GM20431 (cell line): ENCODE measurements at regions not wholly inside any gene's neighbourhood (a gene's known extent, or its start where the extent isn't known, plus 50 kb on each side); places are given as distances from the start of the nearest gene placed in this dataset.
"Not testable (repeated sequence)": the region's sequence is repeated elsewhere in the genome, so short reads cannot be mapped to it uniquely, and the experiment has no call there.

ENCODE experiments used
- in situ Hi-C: fragments of 300-500 bp; cut with MseI, MboI; formaldehyde crosslinking; loops from one replicate; pipeline ENCODE4 v1.15.0; 2020; ENCODE audit warnings: low sequenced_read_pairs; ENCODE audit not compliant: unreplicated experiment

DNA sequence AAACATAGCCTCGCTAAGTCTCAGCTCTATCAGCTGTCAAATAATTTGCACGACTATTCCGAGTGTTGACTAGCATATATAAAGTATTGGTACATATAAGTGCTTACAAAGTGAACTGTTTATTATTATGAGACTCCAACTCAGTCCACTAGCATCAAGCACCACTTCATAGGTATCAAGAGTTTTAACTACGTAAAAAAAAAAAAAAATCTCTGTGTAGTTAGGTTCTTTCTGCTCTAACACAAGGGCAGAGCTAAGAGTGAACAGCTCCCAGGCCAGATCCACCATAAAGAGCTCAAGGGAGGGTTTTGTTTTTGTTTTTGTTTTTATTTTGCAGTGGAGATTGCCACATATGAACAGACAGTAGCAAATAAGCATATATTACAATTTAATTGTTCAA is 309.8 kb upstream of the SGK1 start:
- in situ Hi-C loops: no loop called here

DNA sequence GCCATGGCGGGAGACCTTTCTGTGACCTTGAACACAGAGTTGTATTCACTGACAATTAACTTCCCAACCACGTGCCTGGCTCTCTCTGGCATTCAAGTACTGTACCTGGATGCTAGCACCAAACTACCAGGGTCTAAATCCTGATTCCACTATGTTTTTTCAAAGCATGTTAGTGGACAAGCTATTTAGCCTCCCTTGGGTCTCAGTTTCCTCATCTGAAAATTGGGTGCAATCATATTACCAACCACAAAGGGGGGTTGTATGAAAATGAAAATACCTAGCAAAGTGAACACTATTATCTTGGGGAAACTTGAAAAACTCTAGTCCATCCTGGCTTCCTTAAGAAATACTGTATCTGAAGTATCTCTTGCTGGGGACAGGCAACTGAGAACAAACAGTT is 308.7 kb upstream of the SGK1 start:
- in situ Hi-C loops: no loop called here

DNA sequence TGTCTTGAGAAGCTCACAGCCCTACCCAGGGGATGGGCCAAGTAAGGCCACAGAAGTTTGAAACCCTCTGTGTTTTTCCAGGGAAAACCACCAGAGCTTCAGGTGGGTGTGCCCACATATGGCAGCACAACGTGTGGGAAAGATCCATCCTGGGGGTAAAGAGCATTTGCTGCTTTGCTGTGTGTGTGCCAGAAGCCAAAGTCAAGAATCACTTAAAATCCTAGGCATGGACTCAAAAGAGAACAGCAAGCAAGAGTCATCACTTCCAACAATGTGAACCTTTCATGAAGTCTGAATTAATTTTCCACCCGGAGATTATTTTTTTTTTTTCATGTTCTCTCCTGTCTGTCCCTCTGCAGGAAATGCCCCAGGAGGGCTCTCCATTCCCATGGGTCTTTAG is 308.2 kb upstream of the SGK1 start:
- in situ Hi-C loops: no loop called here

DNA sequence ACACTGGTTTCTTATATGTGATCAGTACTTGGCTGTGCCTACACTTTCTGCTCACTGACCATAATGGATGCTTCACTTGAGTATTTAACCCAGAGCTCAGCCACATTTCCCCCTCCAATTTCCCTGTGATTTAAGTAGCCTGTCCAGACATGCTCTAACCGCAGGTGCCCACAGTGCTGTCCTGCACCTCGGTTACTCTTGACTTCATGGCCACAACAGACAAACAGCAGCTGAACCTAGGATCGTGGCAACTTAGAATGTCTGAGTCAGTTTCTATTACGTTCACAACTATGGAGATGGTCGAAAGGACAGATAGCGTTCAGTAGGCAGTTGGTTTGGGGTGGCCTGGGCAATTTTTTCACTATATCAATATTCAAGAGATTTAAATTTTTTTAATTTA is 306.9 kb upstream of the SGK1 start:
- in situ Hi-C loops: no loop called here

DNA sequence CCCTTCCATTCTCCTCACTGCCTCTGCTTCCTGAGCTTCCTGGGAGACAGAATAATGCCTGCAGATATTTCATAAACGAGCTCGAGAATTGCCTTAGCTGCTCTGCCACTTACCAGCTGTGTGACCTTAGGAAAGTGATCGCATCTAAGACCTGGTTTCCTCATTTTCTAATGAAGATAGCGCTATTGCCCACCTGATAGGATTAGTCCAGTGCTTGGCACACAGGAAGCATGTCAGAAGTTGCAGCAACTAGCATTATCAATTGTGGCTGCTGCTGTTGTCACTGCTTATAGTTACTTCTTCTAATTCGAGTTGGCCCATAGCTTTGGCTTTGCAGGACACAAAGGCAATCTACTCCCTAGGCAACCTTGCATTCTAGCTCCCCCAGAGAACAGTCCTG is 305.5 kb upstream of the SGK1 start:
- in situ Hi-C loops: no loop called here

DNA sequence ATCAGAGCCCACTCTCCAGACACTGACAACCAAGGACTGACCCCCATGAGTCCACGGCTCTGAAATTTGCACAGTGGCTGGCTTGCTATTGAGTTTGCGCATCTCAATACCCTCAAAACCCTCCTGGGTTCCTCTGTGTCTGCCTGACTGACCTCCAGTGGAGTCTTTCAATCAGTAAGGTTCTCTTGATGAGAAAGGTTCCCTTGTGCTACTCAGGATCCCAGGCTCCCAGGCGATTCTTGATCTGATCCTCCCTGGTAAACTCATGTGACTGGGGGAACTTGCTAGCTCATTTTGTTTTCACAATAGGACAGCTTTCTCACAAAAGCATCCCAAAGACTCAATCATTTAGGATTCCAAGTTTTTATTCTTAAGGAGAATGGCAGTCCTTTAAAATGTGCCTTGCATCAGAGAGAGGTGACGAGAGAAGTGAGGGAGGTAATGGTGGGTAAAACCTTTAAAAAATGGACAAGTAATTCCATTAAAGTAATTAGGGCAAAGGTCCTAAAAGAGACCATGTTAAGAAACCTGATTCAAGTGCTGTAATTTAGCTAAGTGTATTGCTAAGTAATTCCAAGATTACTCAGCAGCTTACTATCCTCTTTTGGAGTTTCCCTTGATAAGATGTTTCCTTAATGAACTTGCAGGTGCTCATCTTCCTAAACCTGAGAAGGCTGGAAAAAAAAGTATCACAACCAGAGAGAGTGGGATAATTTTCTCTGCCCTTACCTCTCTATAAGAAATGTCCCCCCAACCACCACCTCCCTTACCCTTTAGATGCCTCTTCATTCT is 304.7 kb upstream of the SGK1 start:
- in situ Hi-C loops: no loop called here

DNA sequence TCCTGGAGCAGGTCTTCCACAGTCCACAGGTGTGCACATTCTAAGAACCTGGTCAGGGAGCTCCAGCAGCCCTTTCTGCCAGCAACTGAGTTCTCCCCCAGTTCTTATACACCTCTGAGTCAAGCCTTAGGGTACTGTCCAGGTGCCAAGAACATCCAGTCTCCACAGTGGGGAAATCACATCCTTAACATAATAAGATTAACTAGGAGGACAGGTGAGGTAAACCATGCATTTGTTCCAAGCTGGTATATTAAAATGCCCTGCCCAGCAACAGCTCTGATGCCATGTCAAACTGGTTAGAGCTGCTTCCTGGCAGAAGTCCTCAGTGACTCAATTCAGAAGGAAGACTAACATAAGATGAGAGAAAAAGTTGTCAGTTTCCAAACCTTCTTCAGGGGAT is 303.9 kb upstream of the SGK1 start:
- in situ Hi-C loops: no loop called here

DNA sequence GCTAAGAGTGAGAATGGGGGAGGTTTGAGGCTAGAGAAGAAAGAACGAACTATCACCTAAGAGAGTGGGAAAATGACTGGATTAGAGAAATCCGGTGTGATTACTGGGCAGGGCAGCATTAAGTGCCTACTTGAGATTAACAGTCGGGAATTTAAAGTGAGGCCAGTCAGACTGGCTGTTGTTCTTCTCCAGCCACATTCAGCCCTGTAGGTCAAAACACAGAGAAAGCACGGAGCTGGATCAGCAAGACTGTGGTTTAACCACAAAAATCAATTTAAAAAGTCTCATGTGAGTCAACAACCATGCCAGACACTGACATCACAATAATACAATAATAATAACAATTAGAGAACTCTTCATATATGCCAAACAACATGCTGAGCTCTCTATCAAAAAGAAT is 301.9 kb upstream of the SGK1 start:
- in situ Hi-C loops: no loop called here

DNA sequence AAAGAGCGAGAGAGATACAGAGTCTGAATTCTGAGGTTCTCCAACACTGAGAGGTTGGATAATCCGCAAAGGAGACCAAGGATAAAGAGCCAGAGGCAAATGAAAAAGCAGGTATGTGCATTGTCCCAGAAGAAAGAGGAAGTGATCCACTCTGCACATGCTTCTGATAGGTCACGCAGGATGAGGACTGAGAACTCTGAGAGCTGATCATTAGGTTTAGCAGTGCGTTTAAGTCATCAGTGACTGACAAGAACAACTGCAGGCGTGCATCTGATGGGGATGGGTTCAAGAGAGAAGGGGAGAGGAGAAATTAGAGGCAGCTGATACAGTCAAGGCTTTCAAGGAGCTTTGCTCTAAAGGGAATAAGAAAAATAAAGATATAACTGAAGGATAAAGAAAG is 301.2 kb upstream of the SGK1 start:
- in situ Hi-C loops: no loop called here

DNA sequence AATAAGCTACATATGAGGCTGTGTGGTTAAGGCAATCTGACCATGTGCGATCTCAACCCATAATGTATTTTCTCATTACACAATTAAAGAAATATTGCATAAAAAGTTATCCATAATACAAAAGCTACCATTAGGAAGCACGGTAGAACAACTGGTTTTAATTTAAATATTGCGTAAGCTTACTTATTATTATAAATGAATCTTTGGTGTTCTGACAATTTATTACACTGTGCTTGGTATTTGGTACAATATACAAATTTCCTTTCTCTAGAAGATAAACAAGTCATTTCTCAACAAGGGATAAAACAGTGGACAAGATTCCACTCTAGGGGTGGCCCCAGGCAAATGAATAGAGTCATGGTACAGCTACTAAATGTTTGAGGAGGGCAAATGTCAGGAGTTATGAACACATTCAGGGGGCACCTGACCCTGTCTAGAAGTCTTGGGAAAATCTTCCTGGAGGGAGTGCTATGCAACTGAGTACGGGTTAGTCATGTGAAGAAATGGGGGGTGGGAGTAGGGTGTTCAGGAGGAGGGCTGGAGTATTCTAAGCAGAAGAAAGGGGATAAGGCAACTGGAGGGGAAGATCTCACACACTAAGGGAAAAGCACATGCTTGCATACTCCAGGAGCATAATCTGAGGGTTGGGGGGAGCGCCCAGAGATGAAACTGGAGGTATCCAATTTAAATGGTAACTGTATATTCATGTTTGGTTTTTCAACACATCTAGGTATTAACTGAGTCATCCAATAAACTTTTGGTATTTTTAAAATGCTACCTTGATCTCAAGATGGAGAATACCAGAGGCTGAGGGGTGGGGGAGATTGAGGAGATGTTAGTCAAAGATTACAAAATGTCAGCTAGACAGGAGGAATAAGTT is 296.9 kb upstream of the SGK1 start:
- in situ Hi-C loops: no loop called here

DNA sequence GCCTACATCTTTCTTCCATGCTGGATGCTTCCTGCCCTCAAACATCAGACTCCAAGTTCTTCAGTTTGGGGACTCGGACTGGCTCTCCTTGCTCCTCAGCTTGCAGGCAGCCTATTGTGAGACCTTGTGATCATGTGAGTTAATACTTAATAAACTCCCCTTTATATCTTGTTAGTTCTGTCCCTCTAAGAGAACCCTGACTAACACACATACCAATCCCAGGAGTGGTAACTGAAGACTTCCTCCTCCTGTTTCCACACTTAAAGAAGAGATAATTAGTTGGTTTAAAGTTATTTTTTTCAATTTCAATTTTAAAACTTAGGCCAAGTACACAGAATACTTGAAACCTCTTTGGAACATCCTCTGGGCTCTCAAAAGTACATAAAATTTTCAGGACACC is 294.2 kb upstream of the SGK1 start:
- in situ Hi-C loops: not testable (repeated sequence)

DNA sequence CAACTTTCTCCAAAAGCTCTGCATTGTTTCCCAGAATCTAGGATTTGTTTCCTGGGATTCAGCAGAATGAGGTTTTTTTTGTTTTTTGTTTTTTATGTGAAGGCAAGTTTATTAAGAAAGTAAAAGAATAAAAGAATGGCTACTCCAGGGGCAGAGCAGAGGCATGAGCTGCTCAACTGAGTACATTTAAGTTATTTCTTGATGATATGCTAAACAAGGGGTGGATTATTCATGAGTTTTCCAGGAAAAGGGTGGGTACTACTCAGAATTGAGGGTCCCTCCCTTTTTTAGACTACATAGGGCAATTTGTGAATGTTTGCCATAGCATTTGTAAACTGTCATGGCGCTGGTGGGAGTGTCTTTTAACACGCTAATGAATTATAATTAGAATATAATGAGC is 292.5 kb upstream of the SGK1 start:
- in situ Hi-C loops: no loop called here

DNA sequence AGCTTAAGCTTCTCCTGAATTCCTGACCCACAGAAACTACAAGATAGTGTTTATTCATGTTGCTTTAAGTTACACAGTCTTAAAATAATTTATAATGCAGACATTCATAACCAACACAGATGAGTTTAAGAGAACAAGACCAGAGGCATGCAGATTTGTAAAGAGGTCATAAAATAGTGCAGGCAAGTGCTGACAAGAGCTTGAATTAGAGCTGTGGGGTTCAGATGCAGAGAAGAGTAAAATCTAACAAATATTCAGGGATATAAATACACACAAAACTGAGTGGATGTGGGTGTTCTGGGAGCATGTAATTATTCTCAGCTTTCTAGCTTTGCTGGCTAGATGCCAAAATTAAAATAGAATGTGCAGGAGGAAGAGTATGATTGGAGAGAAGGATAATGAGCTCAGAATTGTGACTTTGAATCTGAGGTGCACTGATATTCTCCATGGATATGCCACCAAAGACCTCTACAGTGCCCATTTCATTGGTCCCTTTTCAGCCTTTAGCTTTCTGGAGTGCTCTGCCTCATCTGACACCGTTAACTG is 291.9 kb upstream of the SGK1 start:
- in situ Hi-C loops: no loop called here

DNA sequence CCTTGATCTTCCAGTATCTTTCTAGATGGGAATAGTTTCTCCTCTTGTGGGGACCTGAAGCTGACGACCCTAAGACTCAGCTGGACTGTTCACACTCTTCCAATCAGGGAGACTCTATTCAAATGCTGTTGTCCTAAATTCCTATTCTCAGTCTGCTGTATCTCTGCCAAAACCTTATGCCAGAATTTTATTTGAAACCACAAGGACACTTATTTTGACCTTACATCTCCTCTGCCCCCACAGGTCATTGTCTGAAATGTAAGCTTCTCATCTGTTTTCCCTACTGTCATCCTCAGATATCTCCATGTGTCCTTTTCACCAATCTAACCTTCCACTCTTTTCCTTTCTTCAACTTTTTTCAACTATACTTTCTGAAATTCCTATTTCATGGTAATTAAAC is 289.5 kb upstream of the SGK1 start:
- in situ Hi-C loops: no loop called here

DNA sequence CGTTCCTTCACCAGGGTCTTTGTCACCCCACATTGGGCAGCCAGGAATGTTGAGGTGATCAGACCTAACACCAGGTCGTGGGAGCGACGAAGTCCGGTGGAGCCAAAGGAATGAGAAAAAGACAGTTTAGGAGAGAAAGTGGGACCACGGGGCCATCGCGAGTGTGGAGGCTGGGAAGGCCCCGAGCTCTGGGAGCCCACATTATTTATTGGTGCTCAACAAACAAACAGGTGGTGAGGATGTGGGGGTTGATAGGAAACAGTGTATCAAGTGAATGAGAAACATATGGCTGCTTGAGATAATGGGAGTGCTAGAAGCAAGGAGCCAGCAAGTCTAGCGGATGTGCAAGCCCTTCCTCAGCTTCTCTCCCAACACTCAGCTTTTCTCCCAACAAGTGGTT is 287.1 kb upstream of the SGK1 start:
- in situ Hi-C loops: no loop called here

DNA sequence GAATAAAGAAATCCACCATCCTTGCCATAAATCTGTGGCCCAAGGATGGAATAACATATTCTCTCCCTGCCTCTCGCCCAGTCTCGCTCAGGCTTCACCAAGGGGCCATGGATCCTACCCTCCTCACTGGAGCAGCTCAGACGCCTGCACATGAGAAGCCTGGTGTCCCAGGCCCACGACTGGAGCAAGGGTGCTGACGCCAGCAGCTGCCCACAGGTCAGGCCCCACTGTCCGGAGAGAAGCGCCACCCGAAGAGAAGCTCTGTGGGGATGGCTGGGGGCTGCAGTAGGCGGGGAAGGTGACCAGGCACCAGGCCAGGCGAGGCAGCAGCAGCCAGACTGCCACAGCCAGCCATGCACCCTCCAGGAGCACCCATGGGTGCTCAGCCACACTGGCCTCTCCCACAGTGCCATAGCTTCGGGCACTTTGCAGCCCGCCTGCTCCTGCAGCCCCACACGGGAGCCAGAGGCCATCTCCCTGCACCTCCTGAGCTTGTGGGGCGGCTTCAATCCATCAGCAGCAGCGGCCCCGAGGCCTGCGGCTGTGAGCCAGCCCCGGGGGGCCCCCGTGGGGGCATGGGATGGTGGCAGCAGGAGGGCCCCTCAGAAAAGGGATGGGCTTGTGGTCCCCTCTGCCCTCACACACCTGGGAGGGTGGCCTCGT is 286.2 kb upstream of the SGK1 start:
- in situ Hi-C loops: no loop called here

DNA sequence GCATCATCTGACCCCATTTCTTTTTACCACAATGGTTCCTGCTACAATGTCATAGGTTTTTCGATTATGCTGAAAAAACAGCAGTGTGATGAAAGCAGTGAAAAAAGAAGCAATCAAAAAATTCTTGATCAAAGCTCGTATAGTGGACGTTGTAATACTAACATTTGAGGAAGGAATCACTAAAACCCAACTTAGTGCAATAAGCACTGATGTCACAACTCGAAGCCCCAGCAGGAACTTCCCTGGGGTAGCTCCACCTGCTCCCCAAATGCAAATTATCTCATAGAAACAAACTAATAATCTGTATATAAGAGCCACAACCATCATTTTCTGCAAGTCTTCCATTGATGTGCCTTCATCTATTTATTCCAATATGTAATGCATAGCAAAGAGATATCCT is 285.6 kb upstream of the SGK1 start:
- in situ Hi-C loops: no loop called here

DNA sequence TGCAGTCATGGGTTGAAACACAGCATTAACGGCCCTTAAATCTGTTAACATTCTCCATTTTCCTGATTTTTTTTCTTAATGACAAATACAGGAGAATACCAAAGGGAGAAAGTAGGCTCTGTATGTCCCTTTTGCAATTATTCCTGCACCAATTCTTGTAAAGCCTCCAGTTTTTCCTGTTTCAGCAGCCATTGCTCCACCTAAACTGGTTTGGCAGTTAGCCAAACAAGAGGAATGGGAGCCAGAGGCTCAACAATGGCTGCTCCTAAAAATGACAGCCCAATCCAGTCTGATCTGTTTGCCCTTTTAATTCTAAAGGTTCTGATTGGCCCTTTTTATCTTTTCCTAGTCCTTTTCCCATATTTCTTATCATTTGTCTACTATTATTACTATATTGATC is 284.2 kb upstream of the SGK1 start:
- in situ Hi-C loops: no loop called here

DNA sequence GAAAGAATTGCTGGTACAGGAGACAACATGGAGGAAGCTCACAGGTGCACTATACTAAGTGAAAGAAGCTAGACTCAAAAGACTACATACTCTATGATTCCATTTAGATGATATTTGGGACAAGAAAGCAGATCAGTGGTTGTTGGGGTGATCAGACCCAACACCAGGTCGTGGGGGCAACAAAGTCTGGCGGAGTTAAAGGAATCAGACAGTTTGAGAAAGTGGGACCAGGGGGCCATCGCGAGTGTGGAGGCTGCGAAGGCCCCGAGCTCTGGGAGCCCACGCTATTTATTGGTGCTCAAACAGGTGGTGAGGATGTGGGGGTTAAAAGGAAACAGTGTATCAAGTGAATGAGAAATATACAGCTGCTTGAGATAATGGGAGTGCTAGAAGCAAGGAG is 282.8 kb upstream of the SGK1 start:
- in situ Hi-C loops: no loop called here

DNA sequence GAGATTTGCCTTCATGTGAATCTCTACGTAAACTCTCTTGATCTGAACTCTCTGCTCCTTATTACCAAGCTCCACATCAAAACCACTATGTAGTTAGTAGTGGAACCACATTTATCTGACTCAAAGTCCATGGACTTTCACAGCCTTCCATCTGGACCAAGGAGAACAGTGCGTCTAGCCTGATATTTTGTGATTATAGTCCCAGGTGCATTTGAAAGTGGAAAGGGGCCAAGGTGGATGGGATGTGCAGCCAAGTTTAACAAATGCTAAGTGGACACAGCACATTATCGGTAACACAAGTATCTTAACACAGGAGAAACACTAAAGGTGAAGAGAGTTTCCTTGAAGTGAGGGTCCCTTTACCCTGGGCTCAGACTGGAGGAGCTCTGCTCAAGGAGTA is 281.2 kb upstream of the SGK1 start:
- in situ Hi-C loops: no loop called here

DNA sequence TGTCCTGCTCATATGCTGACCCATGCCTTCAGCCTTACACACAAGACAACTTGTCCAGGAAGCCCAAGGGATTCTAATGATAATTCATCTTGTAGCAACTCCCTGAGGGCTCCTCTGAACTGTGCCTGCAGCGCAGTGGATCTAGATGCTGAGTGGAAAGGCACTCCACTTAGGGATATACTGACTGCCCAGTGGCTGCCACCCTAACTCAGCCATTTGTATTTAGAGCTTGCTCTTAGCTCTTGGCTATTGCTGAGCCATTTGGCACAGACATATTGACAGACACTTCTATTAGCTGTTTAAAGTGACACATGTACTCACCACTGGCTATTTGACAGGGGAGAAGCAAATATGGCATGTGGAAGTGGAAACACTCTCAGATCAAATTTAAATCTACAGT is 278.3 kb upstream of the SGK1 start:
- in situ Hi-C loops: no loop called here
